ENCODE measurements at regions not wholly inside any gene's neighbourhood (a gene's known extent, or its start where the extent isn't known, plus 50 kb on each side); places are given as distances from the start of the nearest gene placed in this dataset.

GRCh38 chr16:60905811-60906210 is 1130.4 kb downstream of the CDH8 start:
- TF ChIP-seq CTCF (conservative IDR thresholded peaks at IDR 0.05 in 1 of 2, IDR thresholded peaks at IDR 0.05 in 1 of 2; ENCODE audit: extremely low read depth in 1 of 2, insufficient read depth in 1 of 2, low read depth in 1 of 2, low read length in 2 of 2) (no peak), EZH2 (IDR thresholded peaks at IDR 0.05; ENCODE audit: borderline replicate concordance, low read length) (no peak)
